Spleen (tissue), 7 donors: ENCODE measurements at regions not wholly inside any gene's neighbourhood (a gene's known extent, or its start where the extent isn't known, plus 50 kb on each side); places are given as distances from the start of the nearest gene placed in this dataset.

Source experiments
- CTCF ChIP-seq, 11 experiments: fragments of 200-600 bp in 7 of 11; fragments of 450-650 bp in 4 of 11; sonication (generic) in 4 of 11; IDR thresholded peaks in 8 of 11; conservative IDR thresholded peaks in 3 of 11; 1 replicate in 7 of 11; 2 replicates in 4 of 11; pipeline versions ENCODE4 v1.4.0 to v1.8.0; 2016 to 2021; ENCODE audit warnings: antibody characterized with exemption in 11 of 11, inconsistent platforms in 4 of 11, mild to moderate bottlenecking in 1 of 11
- POLR2AphosphoS5 ChIP-seq, 3 donors: sonication (generic); formaldehyde crosslinking; IDR thresholded peaks; one replicate each; pipeline ENCODE4 v1.5.1; 2017; ENCODE audit warnings: antibody characterized with exemption in 3 of 3
- donor health status: DM: no; HTN: no; CAD: no; lungs with moderate emphysema.
- donor health status: DM: no; HTN: no; CAD: no.
- donor health status: DM: no; HTN: no; CAD: no.

- TF ChIP-seq POLR2AphosphoS5 (IDR thresholded peaks at IDR 0.05) (no peak), CTCF (IDR thresholded peaks at IDR 0.05 in 8 of 11, conservative IDR thresholded peaks at IDR 0.05 in 3 of 11) (no peak)
Measured at GRCh38 chr2:228253752-228254151, 72.3 kb upstream of the SPHKAP start.
